ENCODE measurements at regions not wholly inside any gene's neighbourhood (a gene's known extent, or its start where the extent isn't known, plus 50 kb on each side); places are given as distances from the start of the nearest gene placed in this dataset.

DNA sequence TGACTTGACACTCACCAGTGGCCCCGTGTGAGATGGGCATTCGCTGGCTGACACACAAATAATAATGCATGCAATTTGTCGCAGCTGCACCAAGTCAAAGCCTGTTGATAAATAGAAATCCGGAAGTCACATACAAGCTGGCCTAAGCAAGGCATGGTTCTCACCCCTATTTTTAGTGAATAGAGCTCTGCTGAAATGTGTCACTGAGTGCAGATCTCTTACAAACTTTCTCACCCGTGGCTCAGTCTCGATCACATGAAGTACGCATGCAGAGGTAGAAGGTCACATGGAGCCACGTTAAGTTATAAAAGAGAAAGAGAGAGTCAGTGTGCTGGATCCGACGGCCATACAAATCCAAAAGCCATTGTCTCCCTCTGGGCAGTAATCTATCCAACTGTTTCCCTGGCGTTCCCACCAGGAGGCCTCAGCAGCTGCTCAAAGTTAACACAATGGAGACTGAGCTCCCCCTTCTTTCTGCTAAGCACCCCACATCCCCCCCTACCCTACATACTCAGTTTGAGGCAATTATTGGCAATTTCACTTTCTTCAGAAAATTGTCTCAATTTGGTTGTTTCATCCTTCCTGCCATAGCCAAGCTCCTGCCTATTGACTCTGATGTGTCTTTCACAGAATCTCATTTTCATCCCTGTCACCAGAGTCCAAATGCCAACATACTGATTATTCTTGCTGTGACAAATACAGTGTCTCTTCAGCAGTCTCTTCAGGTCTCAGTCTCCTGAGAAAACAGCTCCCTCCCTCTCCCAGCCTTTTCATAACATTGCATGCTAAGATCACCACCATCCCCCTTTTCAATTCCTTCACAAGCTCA lies 473.3 kb upstream of the NRP1 start:
- H3K9ac ChIP-seq (ENCODE audit: low read length) = no peak overlapping the region
- H4K20me1 ChIP-seq (ENCODE audit: control insufficient read depth, insufficient read depth, low read length, poor library complexity, severe bottlenecking) = no peaks in the 10 kb centered on the region
- peaks cover 0 to 6% (median 0%) of the 10 kb centered on the region in 3 donors for H3K9me3 ChIP-seq (ENCODE audit: control extremely low read depth in 1 of 3, control insufficient read depth in 2 of 3, insufficient read depth in 1 of 3, low read length in 2 of 3)
- H3K9me3 Mint-ChIP-seq (ENCODE audit: insufficient read depth) = no peaks in the 10 kb centered on the region
- H3K4me1 Mint-ChIP-seq = no peaks in the 10 kb centered on the region
- intact Hi-C loops (cut with micrococcal nuclease) = no loop called here
- no peak for ATAC-seq (ENCODE audit: low read depth)
- POLR2A ChIA-PET = no interaction called here
- no peak for DNase-seq
- H3K27me3 ChIP-seq (replicated peaks in 1 of 4; ENCODE audit: control extremely low read depth in 1 of 4, control insufficient read depth in 3 of 4, insufficient read depth in 4 of 4, low read length in 3 of 4) = no peaks in the 10 kb centered on the region
- no peaks in the 10 kb centered on the region for H3K36me3 ChIP-seq (replicated peaks in 1 of 2; ENCODE audit: control extremely low read depth in 1 of 2, control insufficient read depth in 1 of 2, extremely low read depth in 1 of 2, insufficient read depth in 2 of 2, low read length in 1 of 2)
- H3K4me3 ChIP-seq (ENCODE audit: control extremely low read depth in 1 of 5, extremely low read depth in 1 of 5, insufficient read depth in 1 of 5, low read depth in 2 of 5, low read length in 4 of 5) = no peak overlapping the region
- no peak overlapping the region for H3K27ac Mint-ChIP-seq
- H3K4me3 Mint-ChIP-seq = no peak overlapping the region
- CTCF ChIA-PET = no interaction called here
- no peaks in the 10 kb centered on the region for H3K4me1 ChIP-seq (ENCODE audit: control insufficient read depth in 2 of 2, insufficient read depth in 2 of 2, low read length in 2 of 2)
- WGBS (ENCODE audit: insufficient coverage) = 97% methylated on average over 11 of the region's 11 CpGs
- H3K4me2 ChIP-seq (replicated peaks; ENCODE audit: low read depth, low read length, poor library complexity, severe bottlenecking) = no peak overlapping the region
- no peak overlapping the region for H2AFZ ChIP-seq (ENCODE audit: insufficient read depth, low read depth, low read length, poor library complexity, severe bottlenecking)
- TF ChIP-seq, protein P1, sequence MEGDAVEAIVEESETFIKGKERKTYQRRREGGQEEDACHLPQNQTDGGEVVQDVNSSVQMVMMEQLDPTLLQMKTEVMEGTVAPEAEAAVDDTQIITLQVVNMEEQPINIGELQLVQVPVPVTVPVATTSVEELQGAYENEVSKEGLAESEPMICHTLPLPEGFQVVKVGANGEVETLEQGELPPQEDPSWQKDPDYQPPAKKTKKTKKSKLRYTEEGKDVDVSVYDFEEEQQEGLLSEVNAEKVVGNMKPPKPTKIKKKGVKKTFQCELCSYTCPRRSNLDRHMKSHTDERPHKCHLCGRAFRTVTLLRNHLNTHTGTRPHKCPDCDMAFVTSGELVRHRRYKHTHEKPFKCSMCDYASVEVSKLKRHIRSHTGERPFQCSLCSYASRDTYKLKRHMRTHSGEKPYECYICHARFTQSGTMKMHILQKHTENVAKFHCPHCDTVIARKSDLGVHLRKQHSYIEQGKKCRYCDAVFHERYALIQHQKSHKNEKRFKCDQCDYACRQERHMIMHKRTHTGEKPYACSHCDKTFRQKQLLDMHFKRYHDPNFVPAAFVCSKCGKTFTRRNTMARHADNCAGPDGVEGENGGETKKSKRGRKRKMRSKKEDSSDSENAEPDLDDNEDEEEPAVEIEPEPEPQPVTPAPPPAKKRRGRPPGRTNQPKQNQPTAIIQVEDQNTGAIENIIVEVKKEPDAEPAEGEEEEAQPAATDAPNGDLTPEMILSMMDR (IDR thresholded peaks at IDR 0.05) = no peak
- no peak for TF ChIP-seq EZH2 (IDR thresholded peaks at IDR 0.05; ENCODE audit: borderline replicate concordance, insufficient read depth, low read depth, low read length, poor library complexity, severe bottlenecking)
- H3K79me2 ChIP-seq (ENCODE audit: control insufficient read depth, insufficient read depth, low read length) = no peaks in the 10 kb centered on the region
- no peak overlapping the region for H3K27ac ChIP-seq (ENCODE audit: low read length in 2 of 2)
- H3K27me3 Mint-ChIP-seq = no peaks in the 10 kb centered on the region

GRCh38 chr10:33805831-33806230 lies 471.4 kb upstream of the NRP1 start:
- WGBS (ENCODE audit: insufficient coverage) = no CpG with 5 or more reads among the region's 2 CpGs
- H3K79me2 ChIP-seq (ENCODE audit: control insufficient read depth, insufficient read depth, low read length) = no peaks in the 10 kb centered on the region
- intact Hi-C loops (cut with micrococcal nuclease) = no loop called here
- peaks cover 0 to 6% (median 0%) of the 10 kb centered on the region in 3 donors for H3K9me3 ChIP-seq (ENCODE audit: control extremely low read depth in 1 of 3, control insufficient read depth in 2 of 3, insufficient read depth in 1 of 3, low read length in 2 of 3)
- ChIA-PET CTCF (no interaction called here), POLR2A (no interaction called here)
- H3K27me3 ChIP-seq (replicated peaks in 1 of 4; ENCODE audit: control extremely low read depth in 1 of 4, control insufficient read depth in 3 of 4, insufficient read depth in 4 of 4, low read length in 3 of 4) = no peaks in the 10 kb centered on the region
- Mint-ChIP-seq H3K4me3 (no peak overlapping the region), H3K27ac (no peak overlapping the region), H3K27me3 (no peaks in the 10 kb centered on the region), H3K9me3 (ENCODE audit: insufficient read depth) (peaks cover 2% of the 10 kb centered on the region), H3K4me1 (no peaks in the 10 kb centered on the region)
- no peak overlapping the region for H3K4me2 ChIP-seq (replicated peaks; ENCODE audit: low read depth, low read length, poor library complexity, severe bottlenecking)
- H3K9ac ChIP-seq (ENCODE audit: low read length) = no peak overlapping the region
- H3K36me3 ChIP-seq (replicated peaks in 1 of 2; ENCODE audit: control extremely low read depth in 1 of 2, control insufficient read depth in 1 of 2, extremely low read depth in 1 of 2, insufficient read depth in 2 of 2, low read length in 1 of 2) = no peaks in the 10 kb centered on the region
- no peak for TF ChIP-seq EZH2 (IDR thresholded peaks at IDR 0.05; ENCODE audit: borderline replicate concordance, insufficient read depth, low read depth, low read length, poor library complexity, severe bottlenecking)
- TF ChIP-seq, protein P1 (IDR thresholded peaks at IDR 0.05) = no peak
- H4K20me1 ChIP-seq (ENCODE audit: control insufficient read depth, insufficient read depth, low read length, poor library complexity, severe bottlenecking) = no peaks in the 10 kb centered on the region
- H3K27ac ChIP-seq (ENCODE audit: low read length in 2 of 2) = no peak overlapping the region
- H2AFZ ChIP-seq (ENCODE audit: insufficient read depth, low read depth, low read length, poor library complexity, severe bottlenecking) = no peak overlapping the region
- no peaks in the 10 kb centered on the region for H3K4me1 ChIP-seq (ENCODE audit: control insufficient read depth in 2 of 2, insufficient read depth in 2 of 2, low read length in 2 of 2)
- ATAC-seq (ENCODE audit: low read depth) = no peak
- DNase-seq = no peak
- H3K4me3 ChIP-seq (ENCODE audit: control extremely low read depth in 1 of 5, extremely low read depth in 1 of 5, insufficient read depth in 1 of 5, low read depth in 2 of 5, low read length in 4 of 5) = no peak overlapping the region

Measured in B cell (primary cell).